ENCODE measurements at regions not wholly inside any gene's neighbourhood (a gene's known extent, or its start where the extent isn't known, plus 50 kb on each side); places are given as distances from the start of the nearest gene placed in this dataset.
"Not testable (repeated sequence)": the region's sequence is repeated elsewhere in the genome, so short reads cannot be mapped to it uniquely, and the experiment has no call there.

DNA sequence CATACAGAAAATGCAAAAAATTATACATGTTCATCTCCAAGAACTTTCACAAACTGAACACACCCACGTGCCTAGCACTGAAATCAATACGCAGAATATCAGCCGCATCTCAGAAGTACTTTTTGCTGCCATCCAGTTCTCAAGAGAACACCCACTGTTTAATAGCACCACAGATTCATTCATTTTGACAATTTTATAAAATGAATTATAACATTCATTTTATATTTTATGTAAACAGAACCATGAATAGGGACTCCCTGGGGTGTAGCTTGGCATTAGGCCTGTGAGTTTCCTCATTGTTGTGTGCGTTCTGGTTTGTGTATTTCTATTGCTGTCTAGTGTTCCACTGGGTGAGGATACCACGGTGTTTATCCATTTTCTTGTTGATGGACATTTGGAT lies 77.3 kb upstream of the PIP4K2A start:
- TF ChIP-seq TAF1 (IDR thresholded peaks at IDR 0.05; ENCODE audit: borderline replicate concordance, low read depth, low read length): no peak
- TF ChIP-seq POLR2A (IDR thresholded peaks at IDR 0.05; ENCODE audit: low read depth, low read length): no peak
- TF ChIP-seq POLR2AphosphoS5 (IDR thresholded peaks at IDR 0.05; ENCODE audit: low read depth, low read length): no peak
- FAIRE-seq: no peak
- no peak for DNase-seq (ENCODE audit: insufficient read length)

DNA sequence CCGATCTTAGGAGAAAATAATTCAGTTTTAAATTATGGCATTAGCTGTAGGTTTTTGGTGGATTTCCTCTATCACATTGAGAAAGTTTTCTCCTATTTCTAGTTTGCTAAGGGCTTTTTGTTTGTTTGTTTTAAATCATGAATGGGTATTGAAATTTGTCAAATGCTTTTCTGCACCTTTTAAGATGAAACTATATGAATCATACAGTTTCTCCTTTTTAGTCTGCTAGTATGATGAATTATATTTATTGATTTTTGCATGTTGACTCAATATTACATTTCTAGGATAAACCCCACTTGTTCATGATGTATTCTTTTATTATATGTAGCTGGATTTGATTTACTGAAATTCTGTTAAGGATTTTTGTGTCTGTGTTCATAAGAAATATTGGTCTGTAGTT lies 70.3 kb upstream of the PIP4K2A start:
- no peak for TF ChIP-seq POLR2AphosphoS5 (IDR thresholded peaks at IDR 0.05; ENCODE audit: low read depth, low read length)
- TF ChIP-seq TAF1 (IDR thresholded peaks at IDR 0.05; ENCODE audit: borderline replicate concordance, low read depth, low read length): no peak
- FAIRE-seq: no peak
- no peak for DNase-seq (ENCODE audit: insufficient read length)

DNA sequence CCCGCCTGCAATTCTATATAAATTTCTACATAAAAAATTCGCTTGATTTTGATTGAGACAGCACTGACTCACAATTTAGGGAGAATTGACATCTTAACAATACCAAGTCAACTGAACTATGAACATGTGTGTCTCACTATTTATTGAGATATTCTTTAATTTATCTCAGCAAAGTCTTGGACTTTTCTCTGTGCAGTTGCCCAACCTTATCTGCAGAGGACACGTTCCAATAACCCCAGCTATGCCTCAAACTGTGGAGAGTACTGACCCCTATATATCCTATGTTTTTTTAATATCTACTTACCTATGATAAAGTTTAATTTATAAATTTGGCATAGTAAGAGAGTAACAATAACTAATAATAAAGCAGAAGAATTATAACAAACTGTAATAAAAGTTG lies 69.4 kb upstream of the PIP4K2A start:
- FAIRE-seq (no peak), DNase-seq (ENCODE audit: insufficient read length) (no peak)
- TF ChIP-seq POLR2AphosphoS5 (IDR thresholded peaks at IDR 0.05; ENCODE audit: low read depth, low read length): no peak
- TF ChIP-seq TAF1 (IDR thresholded peaks at IDR 0.05; ENCODE audit: borderline replicate concordance, low read depth, low read length): no peak
- TF ChIP-seq POLR2A (IDR thresholded peaks at IDR 0.05; ENCODE audit: low read depth, low read length): no peak

DNA sequence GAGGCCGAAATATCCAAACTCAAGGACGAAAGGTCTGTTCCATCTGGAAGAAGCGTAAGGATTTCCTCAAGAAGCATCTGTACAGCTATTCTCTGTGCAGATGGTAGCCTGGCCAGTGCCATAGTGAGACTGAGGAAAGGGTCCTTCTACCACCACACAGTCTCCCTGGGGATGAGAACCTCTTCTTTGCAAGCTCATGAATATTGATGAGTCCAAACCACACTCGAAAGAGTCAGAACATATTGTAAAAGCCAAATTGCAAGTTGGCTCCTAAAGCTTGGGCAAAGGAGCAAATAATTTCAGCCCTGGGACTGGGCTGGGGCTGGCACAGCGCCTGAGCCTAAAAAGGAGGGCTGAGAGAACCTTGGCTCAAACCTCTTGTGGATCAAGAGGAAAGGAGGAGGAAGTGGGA lies 66.1 kb upstream of the PIP4K2A start:
- TF ChIP-seq POLR2A (IDR thresholded peaks at IDR 0.05; ENCODE audit: low read depth, low read length) (no peak), TAF1 (IDR thresholded peaks at IDR 0.05; ENCODE audit: borderline replicate concordance, low read depth, low read length) (no peak), POLR2AphosphoS5 (IDR thresholded peaks at IDR 0.05; ENCODE audit: low read depth, low read length) (no peak)
- DNase-seq (ENCODE audit: insufficient read length) (no peak), FAIRE-seq (no peak)

DNA sequence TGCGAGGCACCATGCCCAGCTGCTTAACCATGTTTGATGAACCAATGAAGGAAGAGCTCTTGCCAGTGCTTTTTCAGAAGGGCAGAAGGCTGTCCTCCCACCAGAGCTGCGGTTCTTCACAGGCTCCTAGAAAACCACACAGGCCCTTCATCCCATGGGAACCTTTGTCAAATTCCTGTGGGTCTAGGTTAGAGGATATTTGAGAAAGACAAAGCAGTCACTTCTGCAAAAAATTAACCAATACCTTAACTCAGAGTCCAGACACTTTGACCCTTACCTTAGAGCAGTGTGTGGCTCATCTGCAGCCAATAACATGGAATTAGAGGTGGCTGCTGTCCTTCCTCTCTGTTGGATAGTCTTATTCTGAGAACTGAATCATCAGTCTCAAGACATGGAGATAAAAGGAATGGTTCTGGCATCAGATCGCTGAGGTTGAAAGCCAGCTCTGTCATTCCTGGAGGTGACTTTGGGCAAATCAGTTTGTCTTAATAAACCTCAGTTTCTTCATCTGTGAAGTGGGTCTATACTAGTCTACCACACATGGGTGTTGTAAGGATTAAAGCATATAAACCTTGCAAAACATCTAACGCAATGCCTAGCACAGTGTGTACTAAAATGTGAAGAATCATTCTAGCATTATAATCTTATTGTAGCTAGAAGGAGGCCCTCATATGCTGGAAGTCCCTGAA lies 65.1 kb upstream of the PIP4K2A start:
- no peak for FAIRE-seq
- no peak for DNase-seq (ENCODE audit: insufficient read length)
- no peak for TF ChIP-seq POLR2AphosphoS5 (IDR thresholded peaks at IDR 0.05; ENCODE audit: low read depth, low read length)
- TF ChIP-seq TAF1 (IDR thresholded peaks at IDR 0.05; ENCODE audit: borderline replicate concordance, low read depth, low read length): no peak
- TF ChIP-seq POLR2A (IDR thresholded peaks at IDR 0.05; ENCODE audit: low read depth, low read length): no peak

DNA sequence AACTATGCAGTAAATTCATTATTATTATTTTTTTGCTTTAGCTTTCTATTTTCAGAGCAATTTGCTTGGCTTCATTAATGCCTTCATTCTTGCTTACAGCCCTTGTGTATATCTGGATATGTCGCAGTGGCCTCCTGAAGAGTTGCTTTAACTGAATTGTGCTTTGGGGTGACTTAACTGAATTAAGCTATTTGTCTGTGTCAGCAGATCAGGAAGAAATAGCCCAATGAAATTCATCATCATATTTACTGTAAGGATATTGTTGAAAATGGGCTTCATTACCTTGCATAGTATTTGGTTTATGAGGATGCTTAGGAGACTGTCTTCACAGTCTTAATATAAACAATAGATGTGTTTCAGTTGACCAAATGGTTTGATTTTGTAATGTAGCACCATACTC lies 59.7 kb upstream of the PIP4K2A start:
- DNase-seq (ENCODE audit: insufficient read length) (no peak), FAIRE-seq (no peak)
- TF ChIP-seq POLR2A (IDR thresholded peaks at IDR 0.05; ENCODE audit: low read depth, low read length) (no peak), TAF1 (IDR thresholded peaks at IDR 0.05; ENCODE audit: borderline replicate concordance, low read depth, low read length) (no peak), POLR2AphosphoS5 (IDR thresholded peaks at IDR 0.05; ENCODE audit: low read depth, low read length) (no peak)

DNA sequence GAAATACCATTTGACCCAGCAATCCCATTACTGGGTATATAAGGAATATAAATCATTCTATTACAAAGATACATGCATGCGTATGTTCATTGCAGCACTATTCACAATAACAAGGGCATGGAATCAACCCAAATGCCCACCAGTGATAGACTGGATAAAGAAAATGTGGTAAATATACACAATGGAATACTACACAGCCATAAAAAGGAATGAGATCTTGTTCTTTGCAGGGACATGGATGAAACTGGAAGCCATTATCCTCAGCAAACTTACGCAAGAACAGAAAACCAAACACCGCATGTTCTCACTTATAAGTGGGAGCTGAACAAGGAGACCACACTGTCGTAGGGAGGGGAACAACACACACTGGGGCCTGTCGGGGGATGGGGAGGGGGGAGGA lies 57.3 kb upstream of the PIP4K2A start:
- not testable (repeated sequence) for FAIRE-seq; DNase-seq (ENCODE audit: insufficient read length)

DNA sequence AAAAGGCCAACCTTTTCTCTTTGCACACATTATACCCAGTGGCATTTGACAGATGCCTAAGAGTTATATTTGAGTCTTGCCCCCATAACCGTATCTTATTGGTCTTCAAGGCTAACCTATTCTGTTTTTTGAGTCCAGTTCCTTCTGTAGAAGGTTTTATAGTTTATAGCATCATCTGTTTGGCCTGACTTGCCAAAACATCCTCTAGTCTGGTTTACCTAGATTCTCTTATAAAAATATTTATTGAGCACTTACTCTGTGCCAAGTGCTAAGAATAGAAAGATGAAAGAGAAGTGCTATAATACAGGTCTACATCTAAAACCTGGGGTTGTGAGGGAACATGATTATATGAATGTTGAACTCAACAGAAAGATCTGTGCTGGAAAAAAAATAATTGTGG lies 55.9 kb upstream of the PIP4K2A start:
- no peak for FAIRE-seq
- TF ChIP-seq POLR2AphosphoS5 (IDR thresholded peaks at IDR 0.05; ENCODE audit: low read depth, low read length) (no peak), POLR2A (IDR thresholded peaks at IDR 0.05; ENCODE audit: low read depth, low read length) (no peak), TAF1 (IDR thresholded peaks at IDR 0.05; ENCODE audit: borderline replicate concordance, low read depth, low read length) (no peak)
- DNase-seq (ENCODE audit: insufficient read length): no peak

DNA sequence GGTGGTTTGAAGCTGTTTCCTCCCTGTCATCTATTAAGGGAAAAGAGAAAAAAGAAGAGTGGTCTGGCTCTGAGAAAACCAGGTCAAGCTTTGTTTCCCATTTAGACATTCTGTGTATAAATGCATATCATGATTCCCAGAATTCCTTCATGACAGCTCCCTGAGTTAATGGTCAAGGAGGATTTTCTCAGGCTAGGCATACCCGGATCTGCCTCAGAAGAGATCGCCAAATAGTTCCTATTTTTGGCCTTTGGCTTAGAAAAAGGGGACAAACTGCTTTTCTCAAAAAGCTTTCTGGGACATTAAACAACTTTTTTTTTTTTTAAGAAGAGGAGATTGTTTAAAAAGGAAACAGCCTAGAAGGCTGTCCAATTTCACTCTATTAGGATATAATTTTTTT lies 53.5 kb upstream of the PIP4K2A start:
- DNase-seq (ENCODE audit: insufficient read length): no peak
- TF ChIP-seq POLR2AphosphoS5 (IDR thresholded peaks at IDR 0.05; ENCODE audit: low read depth, low read length): no peak
- no peak for TF ChIP-seq POLR2A (IDR thresholded peaks at IDR 0.05; ENCODE audit: low read depth, low read length)
- TF ChIP-seq TAF1 (IDR thresholded peaks at IDR 0.05; ENCODE audit: borderline replicate concordance, low read depth, low read length): no peak
- no peak for FAIRE-seq

DNA sequence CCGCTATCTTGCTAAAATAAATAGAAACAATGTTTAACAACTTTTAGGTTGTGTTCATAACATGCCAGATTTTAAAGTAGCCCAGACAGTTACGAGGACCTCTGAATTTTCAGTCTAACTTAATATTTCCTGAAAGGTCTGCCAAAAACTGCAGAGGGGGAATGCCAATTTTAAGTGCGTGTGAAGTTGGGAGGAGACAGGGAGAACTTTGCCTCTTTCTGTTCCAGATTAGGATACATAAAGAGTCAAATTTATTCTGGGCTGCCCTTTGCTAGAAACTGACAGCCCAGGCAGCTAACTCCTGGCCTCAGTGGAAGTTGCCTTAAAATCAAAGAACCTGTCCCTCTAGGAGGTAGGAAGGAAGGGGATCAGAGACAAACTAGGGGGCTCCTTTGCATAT lies 52.3 kb upstream of the PIP4K2A start:
- TF ChIP-seq POLR2AphosphoS5 (IDR thresholded peaks at IDR 0.05; ENCODE audit: low read depth, low read length) (no peak), POLR2A (IDR thresholded peaks at IDR 0.05; ENCODE audit: low read depth, low read length) (no peak), TAF1 (IDR thresholded peaks at IDR 0.05; ENCODE audit: borderline replicate concordance, low read depth, low read length) (no peak)
- DNase-seq (ENCODE audit: insufficient read length) (no peak), FAIRE-seq (peak; percentile 14)

DNA sequence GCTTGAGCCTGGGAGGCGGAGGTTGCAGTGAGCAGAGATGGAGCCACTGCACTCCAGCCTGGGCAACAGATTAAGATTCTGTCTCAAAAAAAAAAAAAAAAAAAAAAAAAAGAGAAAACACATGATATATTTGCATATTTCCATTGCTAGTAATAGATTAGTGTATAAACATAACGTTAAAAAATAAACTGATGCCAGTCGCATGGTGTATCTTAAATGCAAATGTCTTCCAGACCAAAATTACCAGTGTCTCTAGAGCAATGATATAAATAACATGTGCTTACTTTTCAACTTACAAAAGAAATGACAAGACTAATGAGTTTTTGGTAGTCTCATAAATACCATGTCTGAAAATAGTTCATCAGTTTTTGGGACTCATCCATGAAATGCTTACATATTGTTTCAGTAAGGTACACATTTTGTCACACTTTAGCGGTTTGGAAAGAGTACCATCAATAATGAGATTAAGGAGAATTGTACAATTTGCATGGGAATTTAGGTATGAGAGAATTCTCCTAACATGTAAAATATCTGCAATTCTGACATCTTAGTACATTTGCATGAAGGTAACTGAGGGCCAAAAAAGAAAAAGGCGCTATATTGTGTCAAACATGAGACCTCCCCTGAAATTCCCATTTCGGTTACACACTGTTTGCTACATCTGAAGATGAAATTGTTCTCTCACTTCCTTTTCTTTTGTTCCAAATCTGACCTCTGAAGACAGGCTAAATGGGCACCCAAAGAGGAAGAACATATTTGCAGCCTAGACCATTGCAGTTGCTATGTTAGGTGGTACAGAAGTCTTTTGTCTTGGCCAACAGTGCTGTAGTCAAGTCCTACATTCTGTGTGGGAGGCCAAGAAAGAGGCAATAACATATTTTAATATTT lies 51.5 kb upstream of the PIP4K2A start:
- DNase-seq (ENCODE audit: insufficient read length): no peak
- TF ChIP-seq POLR2AphosphoS5 (IDR thresholded peaks at IDR 0.05; ENCODE audit: low read depth, low read length) (0 out of 2 replicates have a peak, but pooled peaks have one; percentile 29), TAF1 (IDR thresholded peaks at IDR 0.05; ENCODE audit: borderline replicate concordance, low read depth, low read length) (no peak)
- peak; percentile 87 for FAIRE-seq

DNA sequence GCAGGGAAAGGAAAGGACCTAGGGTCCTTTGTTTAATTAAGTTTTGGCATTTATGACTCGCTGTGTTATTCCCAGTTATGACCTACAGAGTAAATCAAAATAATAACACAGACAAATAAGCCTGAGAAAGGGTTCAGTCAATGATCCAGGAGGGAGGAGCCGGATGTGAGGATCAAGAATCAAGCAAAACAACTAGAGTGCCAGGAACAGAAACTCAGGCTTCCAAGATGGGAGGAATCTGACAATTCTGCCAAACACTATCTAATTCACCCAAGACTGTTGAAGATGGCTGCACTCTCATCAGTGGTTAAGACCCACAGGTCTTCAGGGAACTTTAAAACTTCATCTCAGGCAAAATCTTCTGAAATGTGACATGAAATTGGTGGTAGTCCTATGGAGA lies 50.3 kb upstream of the PIP4K2A start:
- no peak for FAIRE-seq
- TF ChIP-seq POLR2AphosphoS5 (IDR thresholded peaks at IDR 0.05; ENCODE audit: low read depth, low read length): no peak
- no peak for TF ChIP-seq TAF1 (IDR thresholded peaks at IDR 0.05; ENCODE audit: borderline replicate concordance, low read depth, low read length)
- no peak for TF ChIP-seq POLR2A (IDR thresholded peaks at IDR 0.05; ENCODE audit: low read depth, low read length)
- no peak for DNase-seq (ENCODE audit: insufficient read length)
